Memory B cell (primary cell): ENCODE measurements at regions not wholly inside any gene's neighbourhood (a gene's known extent, or its start where the extent isn't known, plus 50 kb on each side); places are given as distances from the start of the nearest gene placed in this dataset.

Experiments
- ATAC-seq: fragments of 150-1000 bp; cut with Tn5 transposase; 2 replicates; pipeline ENCODE4 v1.10.0; 2021; ENCODE audit warnings: low read depth, mild to moderate bottlenecking, moderate library complexity
- DNase-seq, 2 donors: peaks; one replicate each; pipeline ENCODE4 v3.0.0; 2022; ENCODE audit warnings: low spot score in 2 of 2
- H3K27ac Mint-ChIP-seq: one replicate; pipeline ENCODE4 v1.8.0; 2022; ENCODE audit warnings: mild to moderate bottlenecking, moderate library complexity, mixed read lengths
- H3K27me3 Mint-ChIP-seq: one replicate; pipeline ENCODE4 v1.8.0; 2022; ENCODE audit warnings: mixed read lengths
- H3K36me3 Mint-ChIP-seq: one replicate; pipeline ENCODE4 v1.8.0; 2022; ENCODE audit warnings: mild to moderate bottlenecking, mixed read lengths
- H3K4me1 Mint-ChIP-seq: one replicate; pipeline ENCODE4 v1.8.0; 2022; ENCODE audit warnings: mixed read lengths
- H3K4me3 Mint-ChIP-seq: one replicate; pipeline ENCODE4 v1.8.0; 2022; ENCODE audit warnings: mild to moderate bottlenecking, moderate library complexity, mixed read lengths
- H3K9me3 Mint-ChIP-seq: one replicate; pipeline ENCODE4 v1.8.0; 2022; ENCODE audit warnings: mixed read lengths

GRCh38 chrX:84611843-84612636, 109.8 kb upstream of the HDX start:
- no peaks in the 10 kb centered on the region for H3K9me3 Mint-ChIP-seq
- no peak overlapping the region for H3K27ac Mint-ChIP-seq
- no peaks in the 10 kb centered on the region for H3K36me3 Mint-ChIP-seq
- ATAC-seq = no peak
- H3K4me3 Mint-ChIP-seq = no peak overlapping the region
- no peak for DNase-seq
- H3K27me3 Mint-ChIP-seq = no peaks in the 10 kb centered on the region
- H3K4me1 Mint-ChIP-seq = no peaks in the 10 kb centered on the region

- no peak for DNase-seq
- Mint-ChIP-seq H3K9me3 (no peaks in the 10 kb centered on the region), H3K27ac (no peak overlapping the region), H3K4me1 (no peaks in the 10 kb centered on the region), H3K36me3 (no peaks in the 10 kb centered on the region), H3K27me3 (no peaks in the 10 kb centered on the region), H3K4me3 (no peak overlapping the region)
- no peak for ATAC-seq
These were observed 132.0 kb upstream of the HDX start for GRCh38 chrX:84634201-84634782.

- Mint-ChIP-seq H3K4me1 (no peaks in the 10 kb centered on the region), H3K36me3 (no peaks in the 10 kb centered on the region), H3K9me3 (no peaks in the 10 kb centered on the region), H3K4me3 (no peak overlapping the region), H3K27me3 (no peaks in the 10 kb centered on the region), H3K27ac (no peak overlapping the region)
- ATAC-seq (no peak), DNase-seq (no peak)
These were observed 163.8 kb upstream of the HDX start for GRCh38 chrX:84666086-84666485.

- Mint-ChIP-seq H3K9me3 (no peaks in the 10 kb centered on the region), H3K27ac (no peak overlapping the region), H3K4me3 (no peak overlapping the region), H3K4me1 (no peaks in the 10 kb centered on the region), H3K36me3 (no peaks in the 10 kb centered on the region), H3K27me3 (no peaks in the 10 kb centered on the region)
- ATAC-seq (no peak), DNase-seq (no peak)
These were observed 188.0 kb upstream of the HDX start for GRCh38 chrX:84690228-84690627.

- no peak overlapping the region for H3K27ac Mint-ChIP-seq
- H3K9me3 Mint-ChIP-seq = no peaks in the 10 kb centered on the region
- H3K27me3 Mint-ChIP-seq = no peaks in the 10 kb centered on the region
- no peaks in the 10 kb centered on the region for H3K36me3 Mint-ChIP-seq
- DNase-seq = no peak
- H3K4me3 Mint-ChIP-seq = no peak overlapping the region
- no peak for ATAC-seq
- no peaks in the 10 kb centered on the region for H3K4me1 Mint-ChIP-seq
These were observed 207.7 kb upstream of the HDX start for GRCh38 chrX:84709987-84710386.

- ATAC-seq (no peak), DNase-seq (no peak)
- Mint-ChIP-seq H3K4me1 (no peaks in the 10 kb centered on the region), H3K4me3 (no peak overlapping the region), H3K27ac (no peak overlapping the region), H3K36me3 (no peaks in the 10 kb centered on the region), H3K27me3 (no peaks in the 10 kb centered on the region), H3K9me3 (no peaks in the 10 kb centered on the region)
These were observed 208.4 kb upstream of the HDX start for GRCh38 chrX:84710611-84711010.

- H3K27me3 Mint-ChIP-seq = no peaks in the 10 kb centered on the region
- no peaks in the 10 kb centered on the region for H3K9me3 Mint-ChIP-seq
- no peaks in the 10 kb centered on the region for H3K36me3 Mint-ChIP-seq
- no peaks in the 10 kb centered on the region for H3K4me1 Mint-ChIP-seq
- H3K27ac Mint-ChIP-seq = no peak overlapping the region
- no peak for DNase-seq
- ATAC-seq = no peak
- no peak overlapping the region for H3K4me3 Mint-ChIP-seq
These were observed 210.4 kb upstream of the HDX start for GRCh38 chrX:84712621-84713020.

- Mint-ChIP-seq H3K36me3 (no peaks in the 10 kb centered on the region), H3K4me3 (no peak overlapping the region), H3K27ac (no peak overlapping the region), H3K27me3 (no peaks in the 10 kb centered on the region), H3K9me3 (no peaks in the 10 kb centered on the region), H3K4me1 (no peaks in the 10 kb centered on the region)
- ATAC-seq (peak; percentile 53), DNase-seq (no peak)
These were observed 213.1 kb upstream of the HDX start for GRCh38 chrX:84715315-84715714.

- no peak for ATAC-seq
- no peak for DNase-seq
- no peak overlapping the region for H3K27ac Mint-ChIP-seq
- H3K4me1 Mint-ChIP-seq = no peaks in the 10 kb centered on the region
- H3K27me3 Mint-ChIP-seq = no peaks in the 10 kb centered on the region
- H3K9me3 Mint-ChIP-seq = no peaks in the 10 kb centered on the region
- no peak overlapping the region for H3K4me3 Mint-ChIP-seq
- no peaks in the 10 kb centered on the region for H3K36me3 Mint-ChIP-seq
These were observed 215.1 kb upstream of the HDX start for GRCh38 chrX:84717343-84717742.

GRCh38 chrX:84721416-84721815, 219.2 kb upstream of the HDX start:
- peaks cover 4% of the 10 kb centered on the region for H3K9me3 Mint-ChIP-seq
- peaks cover 2% of the 10 kb centered on the region for H3K27me3 Mint-ChIP-seq
- no peaks in the 10 kb centered on the region for H3K4me1 Mint-ChIP-seq
- no peaks in the 10 kb centered on the region for H3K36me3 Mint-ChIP-seq
- H3K4me3 Mint-ChIP-seq = no peak overlapping the region
- H3K27ac Mint-ChIP-seq = no peak overlapping the region
- DNase-seq = no peak
- ATAC-seq = no peak

GRCh38 chrX:84724576-84724975, 222.3 kb upstream of the HDX start:
- no peak for DNase-seq
- H3K36me3 Mint-ChIP-seq = no peaks in the 10 kb centered on the region
- H3K9me3 Mint-ChIP-seq = peaks cover 4% of the 10 kb centered on the region
- no peak for ATAC-seq
- no peak overlapping the region for H3K27ac Mint-ChIP-seq
- H3K4me3 Mint-ChIP-seq = no peak overlapping the region
- no peaks in the 10 kb centered on the region for H3K4me1 Mint-ChIP-seq
- peaks cover 2% of the 10 kb centered on the region for H3K27me3 Mint-ChIP-seq

GRCh38 chrX:84729408-84729807, 227.2 kb upstream of the HDX start:
- Mint-ChIP-seq H3K27ac (no peak overlapping the region), H3K4me3 (no peak overlapping the region), H3K36me3 (no peaks in the 10 kb centered on the region), H3K9me3 (no peaks in the 10 kb centered on the region), H3K27me3 (no peaks in the 10 kb centered on the region), H3K4me1 (peaks cover 2% of the 10 kb centered on the region)
- DNase-seq (no peak), ATAC-seq (no peak)

- ATAC-seq (peak; percentile 70), DNase-seq (peak; percentile 0 to 13)
- no peak overlapping the region for H3K27ac Mint-ChIP-seq
- no peaks in the 10 kb centered on the region for H3K36me3 Mint-ChIP-seq
- peaks cover 2% of the 10 kb centered on the region for H3K4me1 Mint-ChIP-seq
- H3K9me3 Mint-ChIP-seq = no peaks in the 10 kb centered on the region
- H3K4me3 Mint-ChIP-seq = no peak overlapping the region
- no peaks in the 10 kb centered on the region for H3K27me3 Mint-ChIP-seq
These were observed 227.6 kb upstream of the HDX start for GRCh38 chrX:84729809-84730208.

- Mint-ChIP-seq H3K27me3 (peaks cover 3% of the 10 kb centered on the region), H3K4me3 (no peak overlapping the region), H3K9me3 (no peaks in the 10 kb centered on the region), H3K36me3 (no peaks in the 10 kb centered on the region), H3K4me1 (no peaks in the 10 kb centered on the region), H3K27ac (no peak overlapping the region)
- ATAC-seq (no peak), DNase-seq (no peak)
These were observed 232.8 kb upstream of the HDX start for GRCh38 chrX:84735025-84735424.

GRCh38 chrX:84737471-84737871, 235.2 kb upstream of the HDX start:
- peaks cover 3% of the 10 kb centered on the region for H3K27me3 Mint-ChIP-seq
- no peaks in the 10 kb centered on the region for H3K36me3 Mint-ChIP-seq
- DNase-seq (no peak), ATAC-seq (no peak)
- H3K27ac Mint-ChIP-seq = no peak overlapping the region
- H3K4me1 Mint-ChIP-seq = no peaks in the 10 kb centered on the region
- no peaks in the 10 kb centered on the region for H3K9me3 Mint-ChIP-seq
- H3K4me3 Mint-ChIP-seq = no peak overlapping the region
